Astrocyte (in vitro differentiated cells and primary cell): ENCODE measurements at regions not wholly inside any gene's neighbourhood (a gene's known extent, or its start where the extent isn't known, plus 50 kb on each side); places are given as distances from the start of the nearest gene placed in this dataset.

Experiments
- DNase-seq: peaks from one replicate; pipeline ENCODE4 v3.0.0-alpha.2; 2010; ENCODE audit warnings: low read depth
- FAIRE-seq: peaks from 2 replicates; lab custom pipeline; 2011; peaks lifted over from hg19 to GRCh38; lab: Jason Lieb, UNC
- H2AFZ ChIP-seq: 2 replicates; pipeline ENCODE4 v1.6.0; 2012; ENCODE audit warnings: low read depth, low read length, inconsistent platforms
- H3K27ac ChIP-seq: 2 replicates; pipeline ENCODE4 v1.5.1; 2011; ENCODE audit warnings: low read depth, low read length, inconsistent platforms
- H3K27me3 ChIP-seq: 2 replicates; pipeline ENCODE4 v1.6.0; 2011; ENCODE audit warnings: low read length, inconsistent platforms; ENCODE audit not compliant: insufficient read depth
- H3K36me3 ChIP-seq: 2 replicates; pipeline ENCODE4 v1.5.1; 2011; ENCODE audit warnings: low read length, inconsistent platforms; ENCODE audit not compliant: insufficient read depth
- H3K4me1 ChIP-seq: 2 replicates; pipeline ENCODE4 v1.5.1; 2011; ENCODE audit warnings: low read length, inconsistent platforms; ENCODE audit not compliant: insufficient read depth
- H3K4me2 ChIP-seq: 2 replicates; pipeline ENCODE4 v1.6.0; 2012; ENCODE audit warnings: low read length, inconsistent platforms
- H3K4me3 ChIP-seq: 2 replicates; pipeline ENCODE4 v1.5.1; 2011; ENCODE audit warnings: low read depth, mild to moderate bottlenecking, low read length, inconsistent platforms; ENCODE audit not compliant: insufficient read depth
- H3K79me2 ChIP-seq: 2 replicates; pipeline ENCODE4 v1.6.0; 2012; ENCODE audit warnings: mild to moderate bottlenecking, low read length, inconsistent platforms; ENCODE audit not compliant: insufficient read depth
- H3K9ac ChIP-seq: 2 replicates; pipeline ENCODE4 v1.6.0; 2012; ENCODE audit warnings: mild to moderate bottlenecking, low read length, inconsistent platforms
- H3K9me3 ChIP-seq: 2 replicates; pipeline ENCODE4 v1.5.1; 2012; ENCODE audit warnings: low read depth, mild to moderate bottlenecking, low read length, inconsistent platforms; ENCODE audit not compliant: insufficient read depth
- H4K20me1 ChIP-seq: 2 replicates; pipeline ENCODE4 v1.6.0; 2012; ENCODE audit warnings: low read length, inconsistent platforms; ENCODE audit not compliant: insufficient read depth
- H3K27ac Mint-ChIP-seq: one replicate; pipeline ENCODE4 v1.8.0; 2021; ENCODE audit warnings: mild to moderate bottlenecking, mixed read lengths; ENCODE audit not compliant: unreplicated experiment
- H3K27me3 Mint-ChIP-seq: one replicate; pipeline ENCODE4 v1.8.0; 2021; ENCODE audit warnings: low read depth, mixed read lengths; ENCODE audit not compliant: unreplicated experiment
- H3K36me3 Mint-ChIP-seq: one replicate; pipeline ENCODE4 v1.8.0; 2021; ENCODE audit warnings: low read depth, mixed read lengths; ENCODE audit not compliant: unreplicated experiment
- H3K4me1 Mint-ChIP-seq: one replicate; pipeline ENCODE4 v1.8.0; 2021; ENCODE audit warnings: low read depth, mixed read lengths; ENCODE audit not compliant: unreplicated experiment
- H3K4me3 Mint-ChIP-seq: one replicate; pipeline ENCODE4 v1.8.0; 2021; ENCODE audit warnings: mild to moderate bottlenecking, moderate library complexity, mixed read lengths; ENCODE audit not compliant: unreplicated experiment
- H3K9me3 Mint-ChIP-seq: one replicate; pipeline ENCODE4 v1.8.0; 2021; ENCODE audit warnings: mild to moderate bottlenecking, mixed read lengths; ENCODE audit not compliant: unreplicated experiment
- EZH2 ChIP-seq: IDR thresholded peaks from 2 replicates; pipeline ENCODE4 v1.6.1; 2012; ENCODE audit warnings: mild to moderate bottlenecking, low read length, inconsistent platforms; ENCODE audit not compliant: insufficient read depth
- TF ChIP-seq, protein P1 (sequence below): IDR thresholded peaks from 2 replicates; pipeline ENCODE4 v1.5.1; 2011; ENCODE audit warnings: low read depth, mild to moderate bottlenecking, inconsistent platforms, low read length, moderate library complexity; ENCODE audit not compliant: insufficient read depth

DNA sequence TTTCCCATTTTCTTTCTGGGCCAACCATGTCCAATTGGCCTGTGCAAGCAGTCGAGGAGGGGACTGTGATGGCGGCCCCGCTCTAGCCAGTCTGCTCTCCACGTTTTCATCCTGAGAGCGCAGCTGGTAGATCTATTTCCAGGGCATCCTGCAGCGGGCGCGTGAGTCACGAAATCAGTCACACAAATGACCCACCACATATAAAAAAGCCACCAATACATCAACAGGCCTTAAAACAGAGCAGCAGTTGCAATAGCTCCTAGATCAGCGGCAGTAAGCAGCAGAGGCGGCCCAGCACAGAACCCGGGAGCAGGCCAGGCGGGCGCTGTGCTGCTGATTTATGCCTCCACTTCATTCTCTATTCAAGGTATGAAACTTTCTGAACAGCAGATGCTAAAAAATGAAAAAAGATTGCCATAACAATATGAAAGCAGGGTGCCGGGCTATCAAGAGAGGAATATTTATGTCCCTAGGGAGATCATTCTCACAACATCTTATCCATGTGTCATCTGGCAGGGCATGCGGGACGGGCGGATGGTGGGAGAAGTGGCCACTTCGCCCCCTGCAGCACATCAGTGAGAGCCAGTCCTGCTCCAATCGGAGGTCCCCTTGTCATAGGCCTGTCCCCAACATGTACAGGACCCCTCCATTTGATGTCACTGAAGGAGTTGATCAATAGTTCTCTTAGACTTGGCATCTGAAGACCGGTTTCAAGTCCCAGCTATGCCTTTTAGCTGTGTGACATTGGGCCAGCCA lies 98.0 kb upstream of the GPR26 start:
- H3K79me2 ChIP-seq, result no peaks in the 10 kb centered on the region
- FAIRE-seq (no peak), DNase-seq (no peak)
- H3K4me2 ChIP-seq, result no peak overlapping the region
- no peaks in the 10 kb centered on the region for H3K36me3 Mint-ChIP-seq
- H3K4me1 Mint-ChIP-seq, result no peaks in the 10 kb centered on the region
- H3K27ac ChIP-seq, result no peak overlapping the region
- no peaks in the 10 kb centered on the region for H3K4me1 ChIP-seq
- TF ChIP-seq, protein P1, sequence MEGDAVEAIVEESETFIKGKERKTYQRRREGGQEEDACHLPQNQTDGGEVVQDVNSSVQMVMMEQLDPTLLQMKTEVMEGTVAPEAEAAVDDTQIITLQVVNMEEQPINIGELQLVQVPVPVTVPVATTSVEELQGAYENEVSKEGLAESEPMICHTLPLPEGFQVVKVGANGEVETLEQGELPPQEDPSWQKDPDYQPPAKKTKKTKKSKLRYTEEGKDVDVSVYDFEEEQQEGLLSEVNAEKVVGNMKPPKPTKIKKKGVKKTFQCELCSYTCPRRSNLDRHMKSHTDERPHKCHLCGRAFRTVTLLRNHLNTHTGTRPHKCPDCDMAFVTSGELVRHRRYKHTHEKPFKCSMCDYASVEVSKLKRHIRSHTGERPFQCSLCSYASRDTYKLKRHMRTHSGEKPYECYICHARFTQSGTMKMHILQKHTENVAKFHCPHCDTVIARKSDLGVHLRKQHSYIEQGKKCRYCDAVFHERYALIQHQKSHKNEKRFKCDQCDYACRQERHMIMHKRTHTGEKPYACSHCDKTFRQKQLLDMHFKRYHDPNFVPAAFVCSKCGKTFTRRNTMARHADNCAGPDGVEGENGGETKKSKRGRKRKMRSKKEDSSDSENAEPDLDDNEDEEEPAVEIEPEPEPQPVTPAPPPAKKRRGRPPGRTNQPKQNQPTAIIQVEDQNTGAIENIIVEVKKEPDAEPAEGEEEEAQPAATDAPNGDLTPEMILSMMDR, result no peak
- no peak for TF ChIP-seq EZH2
- no peaks in the 10 kb centered on the region for H4K20me1 ChIP-seq
- no peaks in the 10 kb centered on the region for H3K27me3 ChIP-seq
- H3K9me3 Mint-ChIP-seq, result no peaks in the 10 kb centered on the region
- H3K9me3 ChIP-seq, result no peaks in the 10 kb centered on the region
- no peak overlapping the region for H2AFZ ChIP-seq
- no peaks in the 10 kb centered on the region for H3K36me3 ChIP-seq
- peaks cover 32% of the 10 kb centered on the region for H3K27me3 Mint-ChIP-seq
- H3K9ac ChIP-seq, result no peak overlapping the region
- no peak overlapping the region for H3K27ac Mint-ChIP-seq
- no peak overlapping the region for H3K4me3 ChIP-seq
- no peak overlapping the region for H3K4me3 Mint-ChIP-seq

DNA sequence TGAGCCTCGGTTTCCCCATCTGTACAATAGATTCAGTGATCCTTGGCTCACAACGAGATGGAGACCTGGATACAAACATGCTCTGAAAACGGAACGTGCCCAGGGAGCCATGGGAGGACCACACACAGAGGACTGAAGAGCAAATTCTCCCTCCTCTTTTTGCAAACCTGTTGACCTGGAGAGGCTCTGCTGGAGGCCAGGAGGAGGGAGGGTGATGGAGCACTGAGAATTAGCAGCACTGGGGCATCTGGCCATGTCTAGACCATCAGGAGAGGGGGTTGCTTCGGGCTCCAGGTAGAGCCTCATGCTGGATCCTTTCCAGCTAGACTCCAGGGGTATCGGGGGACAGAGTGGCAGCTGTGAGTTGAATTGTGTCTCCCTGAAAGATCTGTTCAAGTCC lies 97.4 kb upstream of the GPR26 start:
- Histone ChIP-seq H2AFZ (no peak overlapping the region), H3K4me3 (no peak overlapping the region), H3K9me3 (no peaks in the 10 kb centered on the region), H3K27ac (no peak overlapping the region), H3K4me1 (no peaks in the 10 kb centered on the region), H3K9ac (no peak overlapping the region), H4K20me1 (no peaks in the 10 kb centered on the region), H3K27me3 (no peaks in the 10 kb centered on the region), H3K4me2 (no peak overlapping the region), H3K79me2 (no peaks in the 10 kb centered on the region), H3K36me3 (no peaks in the 10 kb centered on the region)
- H3K4me3 Mint-ChIP-seq, result no peak overlapping the region
- H3K9me3 Mint-ChIP-seq, result no peaks in the 10 kb centered on the region
- no peak for TF ChIP-seq EZH2
- TF ChIP-seq, protein P1, result no peak
- FAIRE-seq, result no peak
- H3K36me3 Mint-ChIP-seq, result no peaks in the 10 kb centered on the region
- no peak overlapping the region for H3K27ac Mint-ChIP-seq
- H3K4me1 Mint-ChIP-seq, result peaks cover 2% of the 10 kb centered on the region
- H3K27me3 Mint-ChIP-seq, result peaks cover 36% of the 10 kb centered on the region
- DNase-seq, result no peak

- Mint-ChIP-seq H3K27me3 (peaks cover 42% of the 10 kb centered on the region), H3K36me3 (no peaks in the 10 kb centered on the region), H3K4me1 (peaks cover 2% of the 10 kb centered on the region), H3K27ac (no peak overlapping the region), H3K4me3 (no peak overlapping the region), H3K9me3 (no peaks in the 10 kb centered on the region)
- TF ChIP-seq EZH2, result no peak
- TF ChIP-seq, protein P1, result no peak
- Histone ChIP-seq H3K4me2 (no peak overlapping the region), H3K4me3 (no peak overlapping the region), H3K27me3 (no peaks in the 10 kb centered on the region), H3K9ac (no peak overlapping the region), H3K79me2 (no peaks in the 10 kb centered on the region), H3K4me1 (no peaks in the 10 kb centered on the region), H3K9me3 (no peaks in the 10 kb centered on the region), H3K36me3 (no peaks in the 10 kb centered on the region), H2AFZ (no peak overlapping the region), H4K20me1 (no peaks in the 10 kb centered on the region), H3K27ac (no peak overlapping the region)
- DNase-seq, result no peak
- no peak for FAIRE-seq
Observed at GRCh38 chr10:123569436-123570035, 96.6 kb upstream of the GPR26 start.
